ENCODE measurements at regions not wholly inside any gene's neighbourhood (a gene's known extent, or its start where the extent isn't known, plus 50 kb on each side); places are given as distances from the start of the nearest gene placed in this dataset.

DNA sequence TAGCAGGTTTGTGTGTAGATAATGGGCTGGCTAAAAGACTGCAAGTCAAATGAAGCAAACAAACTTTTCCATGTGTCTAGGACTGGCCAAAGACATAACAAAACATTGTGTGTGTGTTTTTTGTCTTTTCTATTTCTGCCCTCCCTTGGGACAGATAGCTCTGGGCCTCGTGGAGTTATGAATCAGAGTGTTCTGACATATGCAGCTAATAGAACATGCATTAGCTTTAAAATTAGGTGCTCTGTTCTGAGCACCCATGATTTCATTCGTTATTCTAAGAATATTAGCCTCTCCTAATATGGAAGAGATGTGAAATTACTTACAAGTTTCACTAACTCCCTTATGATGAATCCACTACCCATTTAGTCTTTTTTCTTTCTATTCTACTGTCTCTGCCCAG is 367.3 kb upstream of the PAPPA start:
- TF ChIP-seq, protein P1, sequence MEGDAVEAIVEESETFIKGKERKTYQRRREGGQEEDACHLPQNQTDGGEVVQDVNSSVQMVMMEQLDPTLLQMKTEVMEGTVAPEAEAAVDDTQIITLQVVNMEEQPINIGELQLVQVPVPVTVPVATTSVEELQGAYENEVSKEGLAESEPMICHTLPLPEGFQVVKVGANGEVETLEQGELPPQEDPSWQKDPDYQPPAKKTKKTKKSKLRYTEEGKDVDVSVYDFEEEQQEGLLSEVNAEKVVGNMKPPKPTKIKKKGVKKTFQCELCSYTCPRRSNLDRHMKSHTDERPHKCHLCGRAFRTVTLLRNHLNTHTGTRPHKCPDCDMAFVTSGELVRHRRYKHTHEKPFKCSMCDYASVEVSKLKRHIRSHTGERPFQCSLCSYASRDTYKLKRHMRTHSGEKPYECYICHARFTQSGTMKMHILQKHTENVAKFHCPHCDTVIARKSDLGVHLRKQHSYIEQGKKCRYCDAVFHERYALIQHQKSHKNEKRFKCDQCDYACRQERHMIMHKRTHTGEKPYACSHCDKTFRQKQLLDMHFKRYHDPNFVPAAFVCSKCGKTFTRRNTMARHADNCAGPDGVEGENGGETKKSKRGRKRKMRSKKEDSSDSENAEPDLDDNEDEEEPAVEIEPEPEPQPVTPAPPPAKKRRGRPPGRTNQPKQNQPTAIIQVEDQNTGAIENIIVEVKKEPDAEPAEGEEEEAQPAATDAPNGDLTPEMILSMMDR (IDR thresholded peaks at IDR 0.05), result no peak
- no peak for TF ChIP-seq POLR2A (IDR thresholded peaks at IDR 0.05)
